SU-DHL-6 (cell line): ENCODE measurements at regions not wholly inside any gene's neighbourhood (a gene's known extent, or its start where the extent isn't known, plus 50 kb on each side); places are given as distances from the start of the nearest gene placed in this dataset.

Experiments used
- H2AFZ ChIP-seq: fragments of 200-600 bp; sonication (generic); 2 replicates; pipeline ENCODE4 v1.6.1; 2014; ENCODE audit warnings: low read depth, mild to moderate bottlenecking, moderate library complexity, mixed read lengths, antibody characterized with exemption, low read length; ENCODE audit not compliant: severe bottlenecking
- H3F3A ChIP-seq: fragments of 200-600 bp; shearing (Covaris generic); 2 replicates; pipeline ENCODE4 v1.6.0; 2016; ENCODE audit warnings: antibody characterized with exemption, mild to moderate bottlenecking; ENCODE audit not compliant: insufficient read depth
- H3K27ac ChIP-seq: fragments of 200-600 bp; sonication (generic); 2 replicates; pipeline ENCODE4 v1.5.1; 2016; ENCODE audit warnings: low read depth, mild to moderate bottlenecking, low read length, moderate library complexity, mixed read lengths
- H3K27me3 ChIP-seq: fragments of 200-600 bp; sonication (generic), shearing (Covaris generic); 2 replicates; pipeline ENCODE4 v1.6.0; 2014; ENCODE audit warnings: mild to moderate bottlenecking, low read length
- H3K36me3 ChIP-seq: fragments of 200-600 bp; sonication (generic); 2 replicates; pipeline ENCODE4 v1.6.1; 2014; ENCODE audit warnings: mild to moderate bottlenecking, low read length, mixed read lengths
- H3K4me2 ChIP-seq: fragments of 300-600, 200-600 bp; shearing (Covaris generic), sonication (generic); 2 replicates; pipeline ENCODE4 v1.6.0; 2014; ENCODE audit warnings: low read length, low read depth, mild to moderate bottlenecking; ENCODE audit not compliant: poor library complexity, severe bottlenecking
- H3K4me3 ChIP-seq: fragments of 200-600 bp; sonication (generic); 2 replicates; pipeline ENCODE4 v1.5.1; 2014; ENCODE audit warnings: antibody characterized with exemption, low read length, mild to moderate bottlenecking, mixed read lengths; ENCODE audit not compliant: insufficient read depth, poor library complexity, severe bottlenecking
- H3K79me2 ChIP-seq: fragments of 200-600 bp; sonication (generic); 2 replicates; pipeline ENCODE4 v1.6.1; 2014; ENCODE audit warnings: mild to moderate bottlenecking, low read length, moderate library complexity; ENCODE audit not compliant: insufficient read depth
- H3K9ac ChIP-seq: fragments of 200-600 bp; sonication (generic); 2 replicates; pipeline ENCODE4 v1.7.0; 2014; ENCODE audit warnings: mild to moderate bottlenecking, low read length
- H3K9me2 ChIP-seq: fragments of 200-600 bp; sonication (generic); replicated peaks from 2 replicates; pipeline ENCODE4 v1.6.1; 2014; ENCODE audit warnings: low read length; ENCODE audit not compliant: insufficient read depth
- H3K9me3 ChIP-seq: fragments of 200-600 bp; sonication (generic); 2 replicates; pipeline ENCODE4 v1.6.1; 2014; ENCODE audit warnings: low read length, mixed read lengths; ENCODE audit not compliant: insufficient read depth
- H4K20me1 ChIP-seq: fragments of 200-600 bp; sonication (generic); 2 replicates; pipeline ENCODE4 v1.6.1; 2014; ENCODE audit warnings: low read depth, mild to moderate bottlenecking, antibody characterized with exemption, low read length, moderate library complexity, mixed read lengths
- EZH2phosphoT487 ChIP-seq: fragments of 200-600 bp; sonication (generic), shearing (Covaris generic); conservative IDR thresholded peaks from 2 replicates; pipeline ENCODE4 v1.6.1; 2018; ENCODE audit warnings: mild to moderate bottlenecking, antibody characterized with exemption, low read length, moderate library complexity, mixed read lengths
- TF ChIP-seq, protein P1 (sequence below): fragments of 200-600 bp; sonication (generic); IDR thresholded peaks from one replicate; pipeline ENCODE4 v1.5.1; 2017; ENCODE audit warnings: antibody characterized with exemption, mild to moderate bottlenecking, low read length, moderate library complexity; ENCODE audit not compliant: insufficient read depth, poor library complexity, severe bottlenecking

DNA sequence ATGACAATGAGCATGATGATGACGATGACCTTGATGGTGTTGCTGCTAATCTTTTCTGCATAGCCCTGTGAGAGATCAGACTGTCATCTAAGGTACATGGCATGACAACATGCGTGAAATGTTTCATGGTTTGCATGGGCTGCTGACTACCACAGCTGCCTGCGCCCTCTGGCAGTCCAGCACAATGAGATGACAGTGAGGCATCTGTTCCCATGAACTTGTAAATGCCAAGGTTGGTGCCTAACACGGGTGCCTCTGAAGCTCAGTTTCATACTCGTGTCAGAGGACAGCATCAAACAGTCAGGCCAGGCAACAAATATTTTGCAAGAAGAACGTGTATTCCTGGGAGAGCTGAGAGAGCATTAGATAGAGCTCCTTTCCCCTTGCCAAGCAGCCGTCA is 122.0 kb upstream of the PRKCQ start:
- no peaks in the 10 kb centered on the region for H3K9me2 ChIP-seq
- H3K9me3 ChIP-seq = no peaks in the 10 kb centered on the region
- no peak overlapping the region for H3K9ac ChIP-seq
- TF ChIP-seq, protein P1, sequence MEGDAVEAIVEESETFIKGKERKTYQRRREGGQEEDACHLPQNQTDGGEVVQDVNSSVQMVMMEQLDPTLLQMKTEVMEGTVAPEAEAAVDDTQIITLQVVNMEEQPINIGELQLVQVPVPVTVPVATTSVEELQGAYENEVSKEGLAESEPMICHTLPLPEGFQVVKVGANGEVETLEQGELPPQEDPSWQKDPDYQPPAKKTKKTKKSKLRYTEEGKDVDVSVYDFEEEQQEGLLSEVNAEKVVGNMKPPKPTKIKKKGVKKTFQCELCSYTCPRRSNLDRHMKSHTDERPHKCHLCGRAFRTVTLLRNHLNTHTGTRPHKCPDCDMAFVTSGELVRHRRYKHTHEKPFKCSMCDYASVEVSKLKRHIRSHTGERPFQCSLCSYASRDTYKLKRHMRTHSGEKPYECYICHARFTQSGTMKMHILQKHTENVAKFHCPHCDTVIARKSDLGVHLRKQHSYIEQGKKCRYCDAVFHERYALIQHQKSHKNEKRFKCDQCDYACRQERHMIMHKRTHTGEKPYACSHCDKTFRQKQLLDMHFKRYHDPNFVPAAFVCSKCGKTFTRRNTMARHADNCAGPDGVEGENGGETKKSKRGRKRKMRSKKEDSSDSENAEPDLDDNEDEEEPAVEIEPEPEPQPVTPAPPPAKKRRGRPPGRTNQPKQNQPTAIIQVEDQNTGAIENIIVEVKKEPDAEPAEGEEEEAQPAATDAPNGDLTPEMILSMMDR = no peak
- TF ChIP-seq EZH2phosphoT487 = no peak
- H3K27me3 ChIP-seq = no peaks in the 10 kb centered on the region
- no peaks in the 10 kb centered on the region for H3K36me3 ChIP-seq
- H3K27ac ChIP-seq = no peak overlapping the region
- no peaks in the 10 kb centered on the region for H3F3A ChIP-seq
- H3K4me2 ChIP-seq = no peak overlapping the region
- H3K79me2 ChIP-seq = no peaks in the 10 kb centered on the region
- no peak overlapping the region for H2AFZ ChIP-seq
- no peaks in the 10 kb centered on the region for H4K20me1 ChIP-seq
- no peak overlapping the region for H3K4me3 ChIP-seq

DNA sequence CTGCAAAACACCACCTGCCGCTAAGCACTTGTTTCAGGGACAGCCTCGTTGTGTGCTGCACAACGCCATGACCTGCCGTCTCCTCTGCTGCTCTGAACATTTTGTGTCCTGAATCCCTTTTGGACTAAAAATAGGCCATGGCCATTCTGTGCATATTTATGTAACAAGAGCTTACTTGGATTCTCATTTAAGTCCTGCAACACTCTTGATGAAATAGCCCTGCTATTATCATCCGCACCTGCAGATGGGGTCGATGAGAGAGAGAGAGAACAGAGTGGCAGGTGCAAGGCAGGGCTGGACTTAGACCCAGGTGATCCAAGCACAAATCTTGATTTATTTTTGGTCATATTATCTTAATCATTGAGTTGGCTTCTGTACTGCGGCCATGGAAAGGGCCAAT is 121.2 kb upstream of the PRKCQ start:
- Histone ChIP-seq H3K79me2 (no peaks in the 10 kb centered on the region), H3K9ac (no peak overlapping the region), H3F3A (no peaks in the 10 kb centered on the region), H3K4me2 (no peak overlapping the region), H3K27me3 (no peaks in the 10 kb centered on the region), H3K36me3 (no peaks in the 10 kb centered on the region), H3K4me3 (no peak overlapping the region), H2AFZ (no peak overlapping the region), H3K9me2 (no peaks in the 10 kb centered on the region), H4K20me1 (no peaks in the 10 kb centered on the region), H3K9me3 (no peaks in the 10 kb centered on the region), H3K27ac (no peak overlapping the region)
- TF ChIP-seq EZH2phosphoT487 = no peak
- TF ChIP-seq, protein P1 = no peak

DNA sequence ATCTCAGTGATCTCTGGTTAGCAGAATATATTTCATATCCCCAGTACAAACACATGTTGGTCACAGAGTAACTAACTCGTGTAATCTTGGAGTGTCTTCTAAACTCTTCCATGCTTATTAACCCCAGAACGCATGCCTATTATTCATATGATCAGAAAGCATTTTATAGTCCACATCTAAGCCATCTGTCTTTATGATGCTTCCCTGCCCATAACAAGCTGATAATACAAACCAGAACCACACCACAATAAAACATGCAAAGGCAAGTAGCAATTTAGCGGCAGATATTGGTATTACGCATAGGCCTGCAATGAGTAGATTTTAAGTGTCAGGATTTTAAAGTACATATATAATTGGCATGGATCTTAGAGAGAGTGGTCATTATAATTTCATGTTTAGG is 120.0 kb upstream of the PRKCQ start:
- Histone ChIP-seq H3K36me3 (no peaks in the 10 kb centered on the region), H3K79me2 (no peaks in the 10 kb centered on the region), H4K20me1 (no peaks in the 10 kb centered on the region), H3K9me3 (no peaks in the 10 kb centered on the region), H2AFZ (no peak overlapping the region), H3K27me3 (no peaks in the 10 kb centered on the region), H3K4me3 (no peak overlapping the region), H3F3A (no peaks in the 10 kb centered on the region), H3K9ac (no peak overlapping the region), H3K4me2 (no peak overlapping the region), H3K27ac (no peak overlapping the region), H3K9me2 (no peaks in the 10 kb centered on the region)
- TF ChIP-seq, protein P1 = no peak
- no peak for TF ChIP-seq EZH2phosphoT487

DNA sequence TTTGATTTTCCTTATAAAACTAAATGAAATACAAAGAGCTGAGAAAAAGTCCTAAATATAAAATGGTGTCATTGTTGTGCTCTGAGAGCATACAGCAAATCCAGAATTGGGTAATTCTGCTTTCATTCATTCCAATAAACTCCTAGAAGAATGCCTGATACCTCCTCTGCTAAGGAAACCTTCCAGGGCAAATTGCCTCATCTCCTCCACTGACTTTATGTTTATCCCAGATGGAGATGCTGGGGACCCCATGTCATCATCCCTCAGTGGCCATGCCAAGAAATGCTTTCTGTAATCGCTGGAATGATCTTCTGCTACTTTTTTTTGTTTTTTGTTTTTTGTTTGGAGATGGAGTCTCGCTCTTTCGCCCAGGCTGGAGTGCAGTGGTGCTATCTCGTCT is 119.3 kb upstream of the PRKCQ start:
- H3K27me3 ChIP-seq = no peaks in the 10 kb centered on the region
- no peak overlapping the region for H3K27ac ChIP-seq
- H3K36me3 ChIP-seq = no peaks in the 10 kb centered on the region
- no peaks in the 10 kb centered on the region for H3F3A ChIP-seq
- H3K9me3 ChIP-seq = no peaks in the 10 kb centered on the region
- H2AFZ ChIP-seq = no peak overlapping the region
- H3K9me2 ChIP-seq = no peaks in the 10 kb centered on the region
- TF ChIP-seq EZH2phosphoT487 = no peak
- TF ChIP-seq, protein P1 = no peak
- H3K79me2 ChIP-seq = no peaks in the 10 kb centered on the region
- no peaks in the 10 kb centered on the region for H4K20me1 ChIP-seq
- no peak overlapping the region for H3K4me3 ChIP-seq
- H3K9ac ChIP-seq = no peak overlapping the region
- no peak overlapping the region for H3K4me2 ChIP-seq
